Testis (tissue), 2 donors: ENCODE measurements at regions not wholly inside any gene's neighbourhood (a gene's known extent, or its start where the extent isn't known, plus 50 kb on each side); places are given as distances from the start of the nearest gene placed in this dataset.
"Not testable (repeated sequence)": the region's sequence is repeated elsewhere in the genome, so short reads cannot be mapped to it uniquely, and the experiment has no call there.

ENCODE experiments used
- POLR2A ChIP-seq: fragments of 450-650 bp; IDR thresholded peaks from one replicate; pipeline ENCODE4 v1.6.1; 2017; ENCODE audit warnings: antibody characterized with exemption, mild to moderate bottlenecking, moderate library complexity
- TF ChIP-seq, protein P1 (sequence below), 3 experiments: fragments of 450-650 bp in 2 of 3; fragments of 200-600 bp in 1 of 3; sonication (generic) in 1 of 3; IDR thresholded peaks; one replicate each; pipeline ENCODE4 v1.5.1; 2016 to 2019; ENCODE audit warnings: antibody characterized with exemption in 3 of 3, mild to moderate bottlenecking in 2 of 3, moderate library complexity in 1 of 3

GRCh38 chr21:9028624-9029431 lies 1492.6 kb upstream of the TPTE start:
- TF ChIP-seq, protein P1, sequence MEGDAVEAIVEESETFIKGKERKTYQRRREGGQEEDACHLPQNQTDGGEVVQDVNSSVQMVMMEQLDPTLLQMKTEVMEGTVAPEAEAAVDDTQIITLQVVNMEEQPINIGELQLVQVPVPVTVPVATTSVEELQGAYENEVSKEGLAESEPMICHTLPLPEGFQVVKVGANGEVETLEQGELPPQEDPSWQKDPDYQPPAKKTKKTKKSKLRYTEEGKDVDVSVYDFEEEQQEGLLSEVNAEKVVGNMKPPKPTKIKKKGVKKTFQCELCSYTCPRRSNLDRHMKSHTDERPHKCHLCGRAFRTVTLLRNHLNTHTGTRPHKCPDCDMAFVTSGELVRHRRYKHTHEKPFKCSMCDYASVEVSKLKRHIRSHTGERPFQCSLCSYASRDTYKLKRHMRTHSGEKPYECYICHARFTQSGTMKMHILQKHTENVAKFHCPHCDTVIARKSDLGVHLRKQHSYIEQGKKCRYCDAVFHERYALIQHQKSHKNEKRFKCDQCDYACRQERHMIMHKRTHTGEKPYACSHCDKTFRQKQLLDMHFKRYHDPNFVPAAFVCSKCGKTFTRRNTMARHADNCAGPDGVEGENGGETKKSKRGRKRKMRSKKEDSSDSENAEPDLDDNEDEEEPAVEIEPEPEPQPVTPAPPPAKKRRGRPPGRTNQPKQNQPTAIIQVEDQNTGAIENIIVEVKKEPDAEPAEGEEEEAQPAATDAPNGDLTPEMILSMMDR (IDR thresholded peaks at IDR 0.05) = not testable (repeated sequence)
- not testable (repeated sequence) for TF ChIP-seq POLR2A
